Activated CD4-positive, alpha-beta T cell treated with anti-CD3 and anti-CD28 coated beads, Interleukin-2, amount 50 U/mL, for 16 hours (primary cell): ENCODE measurements at regions not wholly inside any gene's neighbourhood (a gene's known extent, or its start where the extent isn't known, plus 50 kb on each side); places are given as distances from the start of the nearest gene placed in this dataset.

Experiments used
- DNase-seq: peaks from one replicate; pipeline ENCODE4 v3.0.0-alpha.2; 2020

- no peak for DNase-seq
These were observed 378.3 kb downstream of the FBXW7 start for GRCh38 chr4:152157629-152158028.

- no peak for DNase-seq
These were observed 379.4 kb downstream of the FBXW7 start for GRCh38 chr4:152156442-152156841.

GRCh38 chr4:152155070-152155469 lies 380.8 kb downstream of the FBXW7 start:
- DNase-seq, result no peak

GRCh38 chr4:152154433-152154832 lies 381.5 kb downstream of the FBXW7 start:
- DNase-seq, result no peak

- DNase-seq, result no peak
These were observed 382.2 kb downstream of the FBXW7 start for GRCh38 chr4:152153476-152154270.

GRCh38 chr4:152150214-152150613 lies 385.7 kb downstream of the FBXW7 start:
- no peak for DNase-seq

GRCh38 chr4:152149745-152150144 lies 386.1 kb downstream of the FBXW7 start:
- DNase-seq, result no peak

GRCh38 chr4:152148057-152148456 lies 387.2 kb upstream of the GATB start:
- DNase-seq, result no peak

- DNase-seq, result no peak
These were observed 385.4 kb upstream of the GATB start for GRCh38 chr4:152146244-152146643.

GRCh38 chr4:152143806-152144205 lies 383.0 kb upstream of the GATB start:
- no peak for DNase-seq

GRCh38 chr4:152138451-152138850 lies 377.6 kb upstream of the GATB start:
- no peak for DNase-seq

GRCh38 chr4:152132776-152133175 lies 372.0 kb upstream of the GATB start:
- no peak for DNase-seq

GRCh38 chr4:152128356-152128755 lies 367.5 kb upstream of the GATB start:
- no peak for DNase-seq

GRCh38 chr4:152126238-152126637 lies 365.4 kb upstream of the GATB start:
- no peak for DNase-seq

- DNase-seq, result no peak
These were observed 358.2 kb upstream of the GATB start for GRCh38 chr4:152118819-152119553.

- DNase-seq, result no peak
These were observed 357.2 kb upstream of the GATB start for GRCh38 chr4:152117933-152118507.

- no peak for DNase-seq
These were observed 356.7 kb upstream of the GATB start for GRCh38 chr4:152117520-152117919.

GRCh38 chr4:152117054-152117453 lies 356.2 kb upstream of the GATB start:
- DNase-seq, result no peak

GRCh38 chr4:152115794-152116193 lies 355.0 kb upstream of the GATB start:
- DNase-seq, result no peak

GRCh38 chr4:152115118-152115517 lies 354.3 kb upstream of the GATB start:
- no peak for DNase-seq

GRCh38 chr4:152114562-152114961 lies 353.8 kb upstream of the GATB start:
- no peak for DNase-seq

- DNase-seq, result no peak
These were observed 352.1 kb upstream of the GATB start for GRCh38 chr4:152112887-152113286.

- DNase-seq, result no peak
These were observed 351.4 kb upstream of the GATB start for GRCh38 chr4:152112190-152112589.

- no peak for DNase-seq
These were observed 350.0 kb upstream of the GATB start for GRCh38 chr4:152110780-152111179.
